ENCODE measurements at regions not wholly inside any gene's neighbourhood (a gene's known extent, or its start where the extent isn't known, plus 50 kb on each side); places are given as distances from the start of the nearest gene placed in this dataset.

DNA sequence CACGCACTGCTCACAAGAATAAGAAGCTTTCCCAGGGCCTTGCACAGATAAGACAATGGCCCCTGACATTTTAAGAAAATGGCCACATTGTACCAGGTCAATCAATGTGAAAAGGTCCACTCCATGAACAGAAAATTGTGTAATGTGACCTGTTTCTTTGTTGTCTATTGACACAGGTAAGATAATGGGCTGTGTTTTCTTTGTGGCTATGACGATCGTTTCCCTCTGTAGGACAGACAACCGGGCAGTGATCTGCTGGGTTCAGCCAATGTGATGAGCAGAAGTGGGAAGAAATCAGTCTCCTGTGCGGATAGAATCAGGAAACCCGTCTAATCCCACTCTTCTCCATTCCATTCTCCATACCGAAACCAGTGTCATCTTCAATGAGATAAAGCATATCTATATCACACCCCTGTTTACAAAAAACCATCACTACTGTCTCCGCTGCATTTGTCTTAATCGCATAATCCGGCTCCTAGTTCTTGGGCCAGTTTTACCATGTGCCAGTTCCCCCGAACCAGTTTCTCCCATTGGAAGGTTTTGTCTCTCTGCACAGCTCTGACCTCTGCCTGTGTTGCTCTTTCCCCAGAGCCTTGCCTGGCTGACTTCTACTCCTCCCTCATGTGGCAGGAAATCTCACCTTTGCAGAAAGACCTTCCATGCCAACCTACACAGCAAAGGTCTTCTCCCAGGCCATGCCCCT lies 66.9 kb upstream of the ATF7IP2 start:
- no peak for TF ChIP-seq TAF1 (IDR thresholded peaks at IDR 0.05; ENCODE audit: low read depth)
- no peak for TF ChIP-seq MXI1 (conservative IDR thresholded peaks at IDR 0.05; ENCODE audit: poor library complexity, severe bottlenecking)
- TF ChIP-seq, protein P1, sequence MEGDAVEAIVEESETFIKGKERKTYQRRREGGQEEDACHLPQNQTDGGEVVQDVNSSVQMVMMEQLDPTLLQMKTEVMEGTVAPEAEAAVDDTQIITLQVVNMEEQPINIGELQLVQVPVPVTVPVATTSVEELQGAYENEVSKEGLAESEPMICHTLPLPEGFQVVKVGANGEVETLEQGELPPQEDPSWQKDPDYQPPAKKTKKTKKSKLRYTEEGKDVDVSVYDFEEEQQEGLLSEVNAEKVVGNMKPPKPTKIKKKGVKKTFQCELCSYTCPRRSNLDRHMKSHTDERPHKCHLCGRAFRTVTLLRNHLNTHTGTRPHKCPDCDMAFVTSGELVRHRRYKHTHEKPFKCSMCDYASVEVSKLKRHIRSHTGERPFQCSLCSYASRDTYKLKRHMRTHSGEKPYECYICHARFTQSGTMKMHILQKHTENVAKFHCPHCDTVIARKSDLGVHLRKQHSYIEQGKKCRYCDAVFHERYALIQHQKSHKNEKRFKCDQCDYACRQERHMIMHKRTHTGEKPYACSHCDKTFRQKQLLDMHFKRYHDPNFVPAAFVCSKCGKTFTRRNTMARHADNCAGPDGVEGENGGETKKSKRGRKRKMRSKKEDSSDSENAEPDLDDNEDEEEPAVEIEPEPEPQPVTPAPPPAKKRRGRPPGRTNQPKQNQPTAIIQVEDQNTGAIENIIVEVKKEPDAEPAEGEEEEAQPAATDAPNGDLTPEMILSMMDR (IDR thresholded peaks at IDR 0.05; ENCODE audit: poor library complexity, severe bottlenecking): no peak
- TF ChIP-seq SMC3 (conservative IDR thresholded peaks at IDR 0.05; ENCODE audit: poor library complexity): no peak
- TF ChIP-seq EP300 (conservative IDR thresholded peaks at IDR 0.05; ENCODE audit: poor library complexity, severe bottlenecking): no peak
- Histone ChIP-seq H3K9ac (ENCODE audit: low read length) (no peak overlapping the region), H3F3A (ENCODE audit: insufficient read depth, low read length, poor library complexity, severe bottlenecking) (no peaks in the 10 kb centered on the region), H3K27ac (ENCODE audit: low read length) (no peak overlapping the region), H3K4me2 (ENCODE audit: low read length) (no peak overlapping the region), H3K79me2 (replicated peaks; ENCODE audit: insufficient read depth, low read length) (no peaks in the 10 kb centered on the region), H3K27me3 (ENCODE audit: insufficient read depth, low read depth, low read length) (no peaks in the 10 kb centered on the region), H4K20me1 (ENCODE audit: insufficient read depth) (no peaks in the 10 kb centered on the region), H3K9me3 (ENCODE audit: low read length) (no peaks in the 10 kb centered on the region), H3K9me2 (ENCODE audit: insufficient read depth, low read length) (no peaks in the 10 kb centered on the region), H3K4me3 (ENCODE audit: low read length) (no peak overlapping the region), H2AFZ (ENCODE audit: low read depth, low read length) (no peak overlapping the region), H3K36me3 (ENCODE audit: insufficient read depth, low read length) (no peaks in the 10 kb centered on the region)

DNA sequence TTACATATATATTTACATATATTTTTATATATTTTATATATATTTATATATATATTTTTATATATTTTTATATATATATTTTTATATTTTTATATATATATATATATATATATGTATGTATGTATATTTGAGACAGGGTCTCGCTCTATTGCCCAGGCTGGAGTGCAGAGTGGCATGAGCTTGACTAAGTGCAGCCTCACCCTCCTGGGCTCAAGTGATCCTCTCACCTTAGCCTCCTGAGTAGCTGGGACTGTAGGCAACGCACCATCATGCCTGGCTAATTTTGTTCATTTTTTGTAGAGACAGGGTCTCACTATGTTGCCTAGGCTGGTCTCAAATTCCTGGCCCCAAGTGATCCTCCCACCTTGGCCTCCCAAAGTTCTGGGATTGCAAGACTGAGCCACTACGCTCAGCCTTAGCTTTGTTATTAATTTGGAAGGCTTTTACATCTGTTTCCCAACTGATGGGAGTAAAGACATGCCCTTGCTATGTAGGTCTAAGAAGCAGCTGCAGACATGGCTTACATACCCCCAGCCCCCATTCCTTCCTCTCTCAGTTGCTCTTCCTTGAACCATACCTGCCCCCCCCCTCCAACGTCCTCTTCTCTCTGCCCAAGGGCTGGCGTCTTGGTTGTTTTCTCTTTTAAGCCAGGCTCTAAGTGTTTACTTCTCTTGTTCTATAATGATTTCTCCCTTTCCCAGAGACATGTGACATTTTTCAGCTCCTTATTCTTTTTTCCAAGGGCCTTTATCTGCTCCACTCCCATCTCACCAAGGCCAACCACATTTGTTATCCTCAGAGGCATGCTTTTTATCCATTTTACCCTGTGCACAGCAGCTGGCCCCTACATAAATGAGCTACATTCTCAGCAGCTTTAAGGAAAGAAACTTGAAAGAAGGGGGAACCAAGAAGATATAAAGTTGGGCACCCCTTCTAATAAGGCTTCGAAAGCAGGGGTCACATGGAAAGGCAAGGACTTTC lies 64.2 kb upstream of the ATF7IP2 start:
- H2AFZ ChIP-seq (ENCODE audit: low read depth, low read length): no peak overlapping the region
- H3K27ac ChIP-seq (ENCODE audit: low read length): no peak overlapping the region
- no peaks in the 10 kb centered on the region for H3K9me2 ChIP-seq (ENCODE audit: insufficient read depth, low read length)
- H3K4me2 ChIP-seq (ENCODE audit: low read length): no peak overlapping the region
- H3K79me2 ChIP-seq (replicated peaks; ENCODE audit: insufficient read depth, low read length): no peaks in the 10 kb centered on the region
- no peaks in the 10 kb centered on the region for H3K27me3 ChIP-seq (ENCODE audit: insufficient read depth, low read depth, low read length)
- TF ChIP-seq POLR2AphosphoS5 (IDR thresholded peaks at IDR 0.05) (no peak), RAD21 (conservative IDR thresholded peaks at IDR 0.05) (no peak), EP300 (conservative IDR thresholded peaks at IDR 0.05; ENCODE audit: poor library complexity, severe bottlenecking) (no peak), SMC3 (conservative IDR thresholded peaks at IDR 0.05; ENCODE audit: poor library complexity) (no peak), MXI1 (conservative IDR thresholded peaks at IDR 0.05; ENCODE audit: poor library complexity, severe bottlenecking) (no peak), TAF1 (IDR thresholded peaks at IDR 0.05; ENCODE audit: low read depth) (no peak), EZH2 (IDR thresholded peaks at IDR 0.05; ENCODE audit: borderline replicate concordance, insufficient read depth, low read length, poor library complexity, severe bottlenecking) (no peak)
- TF ChIP-seq, protein P1 (IDR thresholded peaks at IDR 0.05; ENCODE audit: poor library complexity, severe bottlenecking): no peak
- TF ChIP-seq, protein P2, sequence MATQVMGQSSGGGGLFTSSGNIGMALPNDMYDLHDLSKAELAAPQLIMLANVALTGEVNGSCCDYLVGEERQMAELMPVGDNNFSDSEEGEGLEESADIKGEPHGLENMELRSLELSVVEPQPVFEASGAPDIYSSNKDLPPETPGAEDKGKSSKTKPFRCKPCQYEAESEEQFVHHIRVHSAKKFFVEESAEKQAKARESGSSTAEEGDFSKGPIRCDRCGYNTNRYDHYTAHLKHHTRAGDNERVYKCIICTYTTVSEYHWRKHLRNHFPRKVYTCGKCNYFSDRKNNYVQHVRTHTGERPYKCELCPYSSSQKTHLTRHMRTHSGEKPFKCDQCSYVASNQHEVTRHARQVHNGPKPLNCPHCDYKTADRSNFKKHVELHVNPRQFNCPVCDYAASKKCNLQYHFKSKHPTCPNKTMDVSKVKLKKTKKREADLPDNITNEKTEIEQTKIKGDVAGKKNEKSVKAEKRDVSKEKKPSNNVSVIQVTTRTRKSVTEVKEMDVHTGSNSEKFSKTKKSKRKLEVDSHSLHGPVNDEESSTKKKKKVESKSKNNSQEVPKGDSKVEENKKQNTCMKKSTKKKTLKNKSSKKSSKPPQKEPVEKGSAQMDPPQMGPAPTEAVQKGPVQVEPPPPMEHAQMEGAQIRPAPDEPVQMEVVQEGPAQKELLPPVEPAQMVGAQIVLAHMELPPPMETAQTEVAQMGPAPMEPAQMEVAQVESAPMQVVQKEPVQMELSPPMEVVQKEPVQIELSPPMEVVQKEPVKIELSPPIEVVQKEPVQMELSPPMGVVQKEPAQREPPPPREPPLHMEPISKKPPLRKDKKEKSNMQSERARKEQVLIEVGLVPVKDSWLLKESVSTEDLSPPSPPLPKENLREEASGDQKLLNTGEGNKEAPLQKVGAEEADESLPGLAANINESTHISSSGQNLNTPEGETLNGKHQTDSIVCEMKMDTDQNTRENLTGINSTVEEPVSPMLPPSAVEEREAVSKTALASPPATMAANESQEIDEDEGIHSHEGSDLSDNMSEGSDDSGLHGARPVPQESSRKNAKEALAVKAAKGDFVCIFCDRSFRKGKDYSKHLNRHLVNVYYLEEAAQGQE (IDR thresholded peaks at IDR 0.05; ENCODE audit: borderline replicate concordance): no peak
- no peaks in the 10 kb centered on the region for H4K20me1 ChIP-seq (ENCODE audit: insufficient read depth)
- no peaks in the 10 kb centered on the region for H3K36me3 ChIP-seq (ENCODE audit: insufficient read depth, low read length)
- H3K9ac ChIP-seq (ENCODE audit: low read length): no peak overlapping the region
- no peak overlapping the region for H3K4me3 ChIP-seq (ENCODE audit: low read length)
- no peaks in the 10 kb centered on the region for H3F3A ChIP-seq (ENCODE audit: insufficient read depth, low read length, poor library complexity, severe bottlenecking)
- H3K9me3 ChIP-seq (ENCODE audit: low read length): no peaks in the 10 kb centered on the region
